ENCODE measurements at regions not wholly inside any gene's neighbourhood (a gene's known extent, or its start where the extent isn't known, plus 50 kb on each side); places are given as distances from the start of the nearest gene placed in this dataset.

DNA sequence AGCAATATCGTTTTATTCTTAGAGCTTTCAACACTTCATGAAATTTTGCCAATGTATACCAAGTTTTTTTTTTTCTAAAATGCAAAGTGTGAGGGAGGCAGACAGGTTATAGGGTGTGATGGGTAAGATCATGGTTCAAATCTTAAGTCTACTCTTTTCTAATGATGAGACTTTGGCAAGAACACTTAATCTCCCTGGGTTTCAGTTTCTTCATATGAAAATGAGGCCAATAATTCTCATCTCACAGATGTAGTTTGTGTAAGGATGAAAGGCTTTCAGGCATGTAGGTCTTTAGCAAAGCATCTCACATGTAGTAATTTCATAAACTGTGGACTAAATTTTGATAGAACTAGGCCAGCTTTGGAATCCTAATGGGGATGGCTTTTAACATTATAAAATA is 457.1 kb downstream of the QKI start:
- no peak for DNase-seq (ENCODE audit: low read depth)
- H3K4me3 ChIP-seq (ENCODE audit: low read depth, low read length): no peak overlapping the region
- TF ChIP-seq, protein P1, sequence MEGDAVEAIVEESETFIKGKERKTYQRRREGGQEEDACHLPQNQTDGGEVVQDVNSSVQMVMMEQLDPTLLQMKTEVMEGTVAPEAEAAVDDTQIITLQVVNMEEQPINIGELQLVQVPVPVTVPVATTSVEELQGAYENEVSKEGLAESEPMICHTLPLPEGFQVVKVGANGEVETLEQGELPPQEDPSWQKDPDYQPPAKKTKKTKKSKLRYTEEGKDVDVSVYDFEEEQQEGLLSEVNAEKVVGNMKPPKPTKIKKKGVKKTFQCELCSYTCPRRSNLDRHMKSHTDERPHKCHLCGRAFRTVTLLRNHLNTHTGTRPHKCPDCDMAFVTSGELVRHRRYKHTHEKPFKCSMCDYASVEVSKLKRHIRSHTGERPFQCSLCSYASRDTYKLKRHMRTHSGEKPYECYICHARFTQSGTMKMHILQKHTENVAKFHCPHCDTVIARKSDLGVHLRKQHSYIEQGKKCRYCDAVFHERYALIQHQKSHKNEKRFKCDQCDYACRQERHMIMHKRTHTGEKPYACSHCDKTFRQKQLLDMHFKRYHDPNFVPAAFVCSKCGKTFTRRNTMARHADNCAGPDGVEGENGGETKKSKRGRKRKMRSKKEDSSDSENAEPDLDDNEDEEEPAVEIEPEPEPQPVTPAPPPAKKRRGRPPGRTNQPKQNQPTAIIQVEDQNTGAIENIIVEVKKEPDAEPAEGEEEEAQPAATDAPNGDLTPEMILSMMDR (IDR thresholded peaks at IDR 0.05; ENCODE audit: control insufficient read depth, extremely low read depth, insufficient read depth): no peak

DNA sequence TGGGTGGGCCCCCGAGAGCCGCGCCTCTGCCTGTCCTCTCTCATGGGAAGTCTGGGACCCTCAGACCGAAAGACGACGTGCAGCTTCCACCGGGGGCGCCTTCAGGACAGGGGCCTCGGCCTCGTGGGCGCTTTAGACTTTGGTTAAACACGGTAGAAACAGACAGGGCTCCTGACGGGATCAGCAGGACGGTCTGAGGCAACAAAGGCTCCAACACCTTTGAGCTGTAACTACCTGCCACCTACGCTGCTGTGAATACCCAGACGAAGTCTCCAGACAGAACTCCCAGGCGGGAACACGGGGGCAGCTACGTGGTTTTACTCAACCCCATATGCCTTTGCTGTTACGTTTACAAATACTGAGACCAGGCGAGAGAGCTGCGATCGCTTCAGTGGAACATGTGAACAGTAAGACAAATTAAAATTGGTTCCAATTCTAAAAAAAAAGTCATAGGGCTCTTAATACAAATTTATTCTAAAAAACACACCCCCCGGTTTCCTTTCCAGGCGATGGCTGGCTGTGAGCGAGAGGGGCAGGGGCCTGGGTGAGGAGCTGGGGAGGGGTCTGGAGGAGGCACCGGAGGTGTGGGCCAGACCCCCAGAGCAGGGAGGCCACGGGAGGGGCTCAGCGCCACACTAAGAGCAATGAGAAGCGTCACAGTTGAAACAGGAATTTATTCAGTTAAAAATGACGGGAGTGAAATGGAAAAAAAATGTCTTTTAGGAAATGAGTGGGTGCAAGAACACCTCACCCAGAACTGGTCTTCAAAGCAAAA is 453.2 kb downstream of the QKI start:
- TF ChIP-seq, protein P1 (IDR thresholded peaks at IDR 0.05; ENCODE audit: control insufficient read depth, extremely low read depth, insufficient read depth): no peak
- DNase-seq (ENCODE audit: low read depth): no peak
- H3K4me3 ChIP-seq (ENCODE audit: low read depth, low read length): no peak overlapping the region

DNA sequence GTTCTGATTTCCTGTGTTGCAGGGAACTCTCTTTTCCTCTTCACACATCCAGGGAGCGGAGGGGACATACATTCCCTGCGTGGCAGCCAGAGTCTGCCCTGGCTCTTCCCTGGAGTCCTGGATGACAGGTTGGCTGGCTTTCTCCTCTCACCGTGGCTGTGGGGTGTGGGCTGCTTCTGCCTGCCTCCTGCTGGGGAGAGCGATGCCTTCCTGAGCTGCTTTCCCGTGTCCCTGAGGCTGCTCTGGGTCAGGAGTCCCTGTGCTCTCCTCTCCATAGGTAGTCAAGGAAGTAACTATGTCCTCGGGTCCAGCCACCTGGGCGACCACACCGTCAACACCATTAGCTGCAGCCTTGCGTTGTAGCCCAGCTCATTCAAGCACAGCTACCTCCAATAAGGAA is 451.7 kb downstream of the QKI start:
- DNase-seq (ENCODE audit: low read depth): no peak
- no peak overlapping the region for H3K4me3 ChIP-seq (ENCODE audit: low read depth, low read length)
- TF ChIP-seq, protein P1 (IDR thresholded peaks at IDR 0.05; ENCODE audit: control insufficient read depth, extremely low read depth, insufficient read depth): no peak

DNA sequence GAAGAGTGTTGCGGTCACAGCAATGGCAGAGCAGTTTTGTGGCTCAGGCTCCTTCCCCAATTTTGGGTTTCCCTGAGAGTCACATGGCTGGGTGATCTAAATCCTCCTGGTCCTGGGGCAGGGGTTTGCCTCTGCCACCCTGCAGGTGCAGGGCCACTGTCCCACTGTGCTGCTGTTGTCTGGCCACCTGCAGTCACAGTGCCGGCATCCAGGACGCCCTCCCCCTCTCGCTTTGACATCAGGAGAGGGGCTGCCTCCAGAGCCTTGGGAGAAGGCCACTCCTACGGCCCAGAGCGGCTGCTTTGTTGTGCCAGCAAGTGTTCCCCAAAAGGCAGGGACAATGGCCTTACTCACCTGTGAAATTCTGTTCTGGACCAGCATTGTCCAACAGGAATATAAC is 449.0 kb downstream of the QKI start:
- DNase-seq (ENCODE audit: low read depth): no peak
- H3K4me3 ChIP-seq (ENCODE audit: low read depth, low read length): no peak overlapping the region
- TF ChIP-seq, protein P1 (IDR thresholded peaks at IDR 0.05; ENCODE audit: control insufficient read depth, extremely low read depth, insufficient read depth): no peak

DNA sequence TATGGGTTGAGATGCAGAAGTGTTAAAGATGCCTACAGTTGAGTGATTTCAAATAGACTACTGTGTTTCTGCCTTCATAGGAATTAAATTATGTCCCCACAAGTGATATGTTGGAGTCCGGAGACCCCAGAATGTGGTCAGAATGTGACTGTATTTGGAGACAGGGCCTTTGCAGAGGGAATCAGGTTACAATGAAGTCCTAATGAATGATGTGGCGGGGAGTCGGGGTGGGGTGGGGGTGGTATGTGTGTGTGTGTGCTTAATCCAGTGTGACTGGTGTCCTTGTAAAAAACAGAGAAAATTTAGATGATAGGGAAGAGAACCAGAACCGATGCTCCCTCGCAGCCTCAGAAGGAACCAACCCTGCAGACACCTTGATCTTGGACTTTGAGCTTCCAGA is 448.2 kb downstream of the QKI start:
- DNase-seq (ENCODE audit: low read depth): no peak
- no peak overlapping the region for H3K4me3 ChIP-seq (ENCODE audit: low read depth, low read length)
- TF ChIP-seq, protein P1 (IDR thresholded peaks at IDR 0.05; ENCODE audit: control insufficient read depth, extremely low read depth, insufficient read depth): no peak

DNA sequence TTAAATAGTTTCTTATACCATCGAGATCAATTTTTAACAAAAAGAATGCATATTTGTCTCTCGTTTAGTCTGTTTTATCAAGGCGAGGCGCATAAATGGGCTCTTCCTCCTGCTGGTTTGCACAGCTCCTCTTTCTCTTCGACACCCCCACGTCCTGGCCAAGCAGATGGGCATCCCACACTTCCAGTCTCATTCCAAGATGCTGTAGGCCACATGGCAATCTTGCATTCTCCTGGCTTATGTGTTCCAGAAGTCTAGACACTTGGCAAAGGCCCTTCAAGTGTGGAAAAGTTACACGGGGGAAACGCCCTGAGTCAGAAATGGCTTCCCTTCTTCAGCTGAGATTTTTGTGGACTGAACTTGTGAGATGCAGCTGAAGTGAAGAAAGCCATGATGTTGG is 447.1 kb downstream of the QKI start:
- no peak for DNase-seq (ENCODE audit: low read depth)
- no peak overlapping the region for H3K4me3 ChIP-seq (ENCODE audit: low read depth, low read length)
- TF ChIP-seq, protein P1 (IDR thresholded peaks at IDR 0.05; ENCODE audit: control insufficient read depth, extremely low read depth, insufficient read depth): no peak
